GM23248 (cell line): ENCODE measurements at regions not wholly inside any gene's neighbourhood (a gene's known extent, or its start where the extent isn't known, plus 50 kb on each side); places are given as distances from the start of the nearest gene placed in this dataset.

Experiments used
- DNase-seq: peaks from one replicate; pipeline ENCODE4 v3.0.0-alpha.2; 2015
- H2AFZ ChIP-seq: fragments of 200-600 bp; sonication (generic); 2 replicates; pipeline ENCODE4 v1.6.1; 2016; ENCODE audit warnings: antibody characterized with exemption
- H3F3A ChIP-seq: fragments of 200-600 bp; sonication (generic); 2 replicates; pipeline ENCODE4 v1.6.1; 2016; ENCODE audit warnings: mild to moderate bottlenecking, antibody characterized with exemption, mixed run types; ENCODE audit not compliant: insufficient read depth
- H3K27ac ChIP-seq: fragments of 200-600 bp; sonication (generic); 2 replicates; pipeline ENCODE4 v1.5.1; 2016; ENCODE audit warnings: mild to moderate bottlenecking
- H3K27me3 ChIP-seq: fragments of 200-600 bp; sonication (generic); replicated peaks from 2 replicates; pipeline ENCODE4 v1.6.1; 2016; ENCODE audit warnings: mild to moderate bottlenecking; ENCODE audit not compliant: insufficient read depth
- H3K36me3 ChIP-seq: fragments of 200-600 bp; sonication (generic); 2 replicates; pipeline ENCODE4 v1.6.1; 2016; ENCODE audit warnings: low read depth, mild to moderate bottlenecking
- H3K4me1 ChIP-seq: fragments of 200-600 bp; sonication (generic); 2 replicates; pipeline ENCODE4 v1.6.1; 2016; ENCODE audit warnings: mild to moderate bottlenecking; ENCODE audit not compliant: insufficient read depth
- H3K4me2 ChIP-seq: fragments of 200-600 bp; sonication (generic); one replicate; pipeline ENCODE4 v1.6.1; 2016; ENCODE audit warnings: mild to moderate bottlenecking; ENCODE audit not compliant: unreplicated experiment
- H3K4me3 ChIP-seq: fragments of 200-600 bp; sonication (generic); 2 replicates; pipeline ENCODE4 v1.5.1; 2016; ENCODE audit warnings: mild to moderate bottlenecking
- H3K79me2 ChIP-seq: fragments of 200-600 bp; sonication (generic); 2 replicates; pipeline ENCODE4 v1.6.1; 2016; ENCODE audit warnings: mild to moderate bottlenecking; ENCODE audit not compliant: insufficient read depth
- H3K9ac ChIP-seq: fragments of 200-600 bp; sonication (generic); 2 replicates; pipeline ENCODE4 v1.6.1; 2016; ENCODE audit warnings: mild to moderate bottlenecking
- H3K9me2 ChIP-seq: fragments of 200-600 bp; sonication (generic); 2 replicates; pipeline ENCODE4 v1.6.1; 2016; ENCODE audit warnings: mixed run types, mild to moderate bottlenecking, moderate library complexity; ENCODE audit not compliant: insufficient read depth
- H3K9me3 ChIP-seq: fragments of 200-600 bp; sonication (generic); one replicate; pipeline ENCODE4 v1.6.1; 2017; ENCODE audit warnings: low read depth
- H4K20me1 ChIP-seq: fragments of 200-600 bp; sonication (generic); 2 replicates; pipeline ENCODE4 v1.6.0; 2016; ENCODE audit not compliant: insufficient read depth
- EZH2 ChIP-seq: fragments of 200-600 bp; sonication (generic); IDR thresholded peaks from 2 replicates; pipeline ENCODE4 v1.6.1; 2018; ENCODE audit warnings: antibody characterized with exemption, mild to moderate bottlenecking; ENCODE audit not compliant: insufficient read depth, poor library complexity, severe bottlenecking
- EZH2phosphoT487 ChIP-seq: fragments of 200-600 bp; sonication (generic); IDR thresholded peaks from 2 replicates; pipeline ENCODE4 v1.6.1; 2018; ENCODE audit warnings: antibody characterized with exemption, moderate library complexity, mild to moderate bottlenecking, low read depth; ENCODE audit not compliant: insufficient read depth
- WGBS, 2 experiments: methylation state at CpG; one replicate each; pipeline ENCODE4 v1.1.6; 2015 to 2017; ENCODE audit warnings: low lambda C conversion rate in 2 of 2, low coverage in 1 of 2; ENCODE audit errors: missing lambda C conversion rate in 2 of 2; 5-methylcytosine and 5-hydroxymethylcytosine counted together
- in situ Hi-C: fragments of 300-500 bp; cut with MboI; formaldehyde crosslinking; loops from 2 replicates; pipeline ENCODE4 v1.15.0; 2020

DNA sequence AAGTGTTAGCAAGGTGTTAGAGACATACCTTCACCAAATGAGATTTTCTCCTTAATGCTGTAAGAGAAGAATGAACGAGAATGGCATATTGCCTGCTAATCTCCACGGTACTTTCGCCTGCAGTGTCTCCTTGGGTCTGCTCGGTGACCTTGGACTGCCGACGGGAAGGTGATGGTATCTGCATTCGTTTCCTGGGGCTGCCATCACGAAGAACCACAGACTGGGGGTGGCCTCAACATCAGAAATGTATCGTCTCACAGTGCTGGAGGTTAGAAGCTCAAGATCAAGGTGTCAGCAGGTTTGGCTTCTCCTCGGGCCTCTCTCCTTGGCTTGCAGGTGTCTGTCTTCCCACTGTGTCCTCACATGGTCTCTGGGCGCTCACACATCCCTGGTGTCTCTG, 86.3 kb upstream of the TNRC6C start:
- Histone ChIP-seq H3K27ac (no peak overlapping the region), H2AFZ (no peak overlapping the region), H3K79me2 (no peaks in the 10 kb centered on the region), H3K4me1 (peaks cover 12% of the 10 kb centered on the region; the same call in 1 of the 2 replicates), H3F3A (peaks cover 13% of the 10 kb centered on the region), H3K36me3 (no peaks in the 10 kb centered on the region), H3K9ac (no peak overlapping the region), H3K9me2 (no peaks in the 10 kb centered on the region), H4K20me1 (no peaks in the 10 kb centered on the region), H3K9me3 (peaks cover 8% of the 10 kb centered on the region), H3K4me3 (no peak overlapping the region), H3K27me3 (peaks cover 36% of the 10 kb centered on the region), H3K4me2 (no peak overlapping the region)
- no peak for DNase-seq
- WGBS, 2 experiments: 68 to 71% methylated on average over 11 of the region's 11 CpGs
- TF ChIP-seq EZH2phosphoT487 (no peak), EZH2 (no peak)
- in situ Hi-C loops: no loop called here

DNA sequence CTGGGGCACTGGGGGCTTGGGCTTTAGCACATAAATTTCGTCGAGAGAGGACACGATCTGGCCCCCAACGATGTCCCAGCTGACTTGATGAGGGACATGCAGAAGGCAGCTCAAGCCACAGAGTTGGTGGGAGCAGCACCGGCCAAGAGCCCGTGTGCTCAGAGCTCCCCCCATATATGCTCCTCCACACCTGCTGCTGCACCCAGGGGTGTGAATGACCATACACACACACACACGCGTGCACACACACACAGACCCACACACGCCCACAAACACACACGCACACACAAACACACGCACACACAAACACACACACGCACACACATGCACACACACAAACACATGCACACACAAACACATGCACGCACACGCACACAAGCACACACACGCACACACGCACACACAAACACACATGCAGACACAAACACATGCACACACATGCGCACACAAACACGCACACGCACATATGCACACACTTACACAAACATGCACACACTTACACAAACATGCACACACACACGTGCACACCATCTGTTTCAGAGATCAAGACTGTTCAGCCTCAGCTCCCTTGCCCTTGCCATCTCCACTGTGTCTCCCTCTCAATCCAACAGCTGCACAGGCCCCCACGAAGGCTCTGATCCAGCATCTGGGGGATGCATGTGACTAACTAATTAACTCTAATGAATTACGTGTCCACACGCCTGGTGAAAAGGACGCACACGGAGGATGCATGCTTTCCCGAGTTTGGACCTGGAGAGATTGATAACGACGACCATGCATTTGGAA, 85.6 kb upstream of the TNRC6C start:
- H3K4me3 ChIP-seq: no peak overlapping the region
- H3K9me2 ChIP-seq: no peaks in the 10 kb centered on the region
- peaks cover 38% of the 10 kb centered on the region for H3K27me3 ChIP-seq
- no peaks in the 10 kb centered on the region for H3K79me2 ChIP-seq
- no peak for DNase-seq
- no peak overlapping the region for H3K9ac ChIP-seq
- H3K4me1 ChIP-seq: peaks cover 12% of the 10 kb centered on the region; the same call in 1 of the 2 replicates
- H3K9me3 ChIP-seq: peaks cover 8% of the 10 kb centered on the region
- H3K4me2 ChIP-seq: no peak overlapping the region
- H4K20me1 ChIP-seq: no peaks in the 10 kb centered on the region
- TF ChIP-seq EZH2: no peak
- TF ChIP-seq EZH2phosphoT487: no peak
- H3F3A ChIP-seq: peaks cover 13% of the 10 kb centered on the region
- in situ Hi-C loops: no loop called here
- H2AFZ ChIP-seq: no peak overlapping the region
- H3K36me3 ChIP-seq: no peaks in the 10 kb centered on the region
- no peak overlapping the region for H3K27ac ChIP-seq
- WGBS, 2 experiments: 54 to 58% methylated on average over 26 to 28 of the region's 28 CpGs

DNA sequence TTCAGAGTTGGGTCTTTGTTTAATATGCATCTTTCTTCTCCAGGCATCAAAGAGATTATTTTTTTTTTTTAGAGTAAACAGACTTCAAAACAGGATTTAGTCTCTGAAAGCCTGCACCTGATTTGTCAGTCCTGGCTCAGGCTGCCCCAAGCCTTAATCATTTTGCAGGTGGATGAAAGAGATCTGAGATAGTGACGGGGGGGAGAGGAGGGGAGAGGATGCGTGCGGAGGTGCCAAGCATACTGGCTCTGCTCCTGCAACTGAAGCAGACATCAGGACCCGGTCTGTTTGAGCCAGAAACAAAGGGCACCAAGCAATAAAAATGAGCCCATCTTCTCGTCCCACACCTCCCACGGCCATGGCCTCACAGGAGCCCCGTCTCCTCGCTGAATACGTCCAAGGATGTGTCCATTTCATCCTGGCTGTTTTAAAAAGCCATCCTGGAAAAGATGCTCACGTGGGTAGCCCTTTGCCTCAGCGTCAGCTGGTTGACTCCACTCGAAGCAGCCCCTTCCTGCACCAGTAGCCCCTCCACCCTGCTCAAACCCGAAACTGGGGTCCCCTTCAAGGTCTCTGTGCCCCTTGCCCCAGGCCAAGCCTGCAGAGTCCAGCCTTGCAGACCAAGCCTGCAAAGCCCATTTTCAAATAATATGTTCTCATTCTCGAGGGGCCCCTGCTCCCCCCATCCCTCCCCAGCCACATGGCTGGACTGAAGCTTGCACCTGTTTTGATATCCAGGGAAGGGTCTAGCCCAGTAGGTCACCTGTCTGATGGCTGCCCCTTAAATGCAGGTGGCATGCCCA, 84.8 kb upstream of the TNRC6C start:
- no peak for DNase-seq
- Histone ChIP-seq H2AFZ (no peak overlapping the region), H4K20me1 (no peaks in the 10 kb centered on the region), H3K27me3 (peaks cover 43% of the 10 kb centered on the region), H3K4me2 (no peak overlapping the region), H3K27ac (no peak overlapping the region), H3F3A (peaks cover 13% of the 10 kb centered on the region), H3K9me2 (no peaks in the 10 kb centered on the region), H3K4me3 (no peak overlapping the region), H3K4me1 (peaks cover 12% of the 10 kb centered on the region; the same call in 1 of the 2 replicates), H3K9ac (no peak overlapping the region), H3K79me2 (no peaks in the 10 kb centered on the region), H3K9me3 (peaks cover 8% of the 10 kb centered on the region), H3K36me3 (no peaks in the 10 kb centered on the region)
- in situ Hi-C loops: no loop called here
- 31 to 40% methylated on average over 14 of the region's 14 CpGs for WGBS, 2 experiments
- TF ChIP-seq EZH2 (no peak), EZH2phosphoT487 (no peak)

DNA sequence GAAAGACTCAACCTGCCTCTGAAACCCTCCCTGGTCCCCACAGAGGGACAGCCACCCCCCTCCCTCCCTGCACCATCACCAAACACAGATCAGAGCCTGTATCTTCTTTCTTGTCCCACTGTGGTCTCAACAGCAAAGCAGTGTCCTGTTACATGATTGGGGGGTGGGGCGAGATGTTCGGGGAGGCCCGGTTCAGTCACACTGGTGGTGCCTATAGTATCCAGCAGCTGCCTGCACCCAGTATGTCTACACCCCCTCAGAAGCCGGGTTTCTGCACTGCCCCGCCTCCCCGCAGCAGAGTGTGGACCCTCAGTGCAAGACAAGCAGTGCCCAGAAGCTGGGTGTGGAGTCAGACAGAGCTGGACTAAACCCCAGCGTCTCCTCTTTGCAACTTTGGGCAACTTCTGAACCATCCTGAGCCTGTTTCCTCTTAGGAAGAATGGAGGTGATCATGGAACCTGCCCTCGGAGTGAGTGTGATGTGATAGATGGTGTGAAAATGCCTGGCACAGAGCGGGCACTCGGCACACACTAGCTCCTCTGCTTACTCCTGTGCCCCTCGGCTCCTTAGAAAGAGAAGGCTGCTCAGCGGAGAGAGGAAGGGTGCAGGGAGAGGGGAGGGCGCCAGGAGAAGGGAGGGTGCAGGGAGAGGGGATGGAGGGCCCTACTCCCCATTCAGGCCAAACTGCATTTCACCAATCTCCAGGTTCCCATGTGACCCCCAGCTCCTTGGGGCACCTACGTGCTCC, 84.0 kb upstream of the TNRC6C start:
- Histone ChIP-seq H3K9me2 (no peaks in the 10 kb centered on the region), H3K27me3 (peaks cover 38% of the 10 kb centered on the region), H3K4me2 (no peak overlapping the region), H3F3A (peaks cover 13% of the 10 kb centered on the region), H3K9ac (no peak overlapping the region), H3K36me3 (no peaks in the 10 kb centered on the region), H3K9me3 (peaks cover 8% of the 10 kb centered on the region), H3K79me2 (no peaks in the 10 kb centered on the region), H3K4me3 (no peak overlapping the region), H3K4me1 (peaks cover 12% of the 10 kb centered on the region; the same call in 1 of the 2 replicates), H4K20me1 (no peaks in the 10 kb centered on the region), H2AFZ (no peak overlapping the region), H3K27ac (no peak overlapping the region)
- in situ Hi-C loops: no loop called here
- TF ChIP-seq EZH2 (no peak), EZH2phosphoT487 (no peak)
- 73 to 75% methylated on average over 14 of the region's 14 CpGs for WGBS, 2 experiments
- no peak for DNase-seq
